Endodermal cell (in vitro differentiated cells): ENCODE measurements at regions not wholly inside any gene's neighbourhood (a gene's known extent, or its start where the extent isn't known, plus 50 kb on each side); places are given as distances from the start of the nearest gene placed in this dataset.

ENCODE experiments used
- DNase-seq: peaks from one replicate; pipeline ENCODE4 v3.0.0-alpha.2; 2017
- H3K27ac ChIP-seq: 2 replicates; pipeline ENCODE4 v1.5.1; 2013; ENCODE audit warnings: mild to moderate bottlenecking, low read depth, low read length, moderate library complexity
- H3K27me3 ChIP-seq: 2 replicates; pipeline ENCODE4 v1.6.1; 2013; ENCODE audit warnings: mild to moderate bottlenecking, low read length, moderate library complexity; ENCODE audit not compliant: insufficient read depth, control insufficient read depth, poor library complexity, severe bottlenecking
- H3K36me3 ChIP-seq: 2 replicates; pipeline ENCODE4 v1.7.0; 2013; ENCODE audit warnings: mild to moderate bottlenecking, low read length, moderate library complexity; ENCODE audit not compliant: control insufficient read depth, insufficient read depth
- H3K4me1 ChIP-seq: one replicate; pipeline ENCODE4 v1.7.0; 2013; ENCODE audit warnings: low read length; ENCODE audit not compliant: control insufficient read depth, insufficient read depth
- H3K4me3 ChIP-seq: 2 replicates; pipeline ENCODE4 v1.5.1; 2013; ENCODE audit warnings: mild to moderate bottlenecking, low read length, moderate library complexity
- H3K9ac ChIP-seq: 2 replicates; pipeline ENCODE4 v1.6.1; 2013; ENCODE audit warnings: mild to moderate bottlenecking, low read length, moderate library complexity; ENCODE audit not compliant: poor library complexity, severe bottlenecking; ENCODE audit errors: extremely low read depth
- H3K9me3 ChIP-seq: 2 replicates; pipeline ENCODE4 v1.6.1; 2013; ENCODE audit warnings: mild to moderate bottlenecking, low read length, moderate library complexity; ENCODE audit not compliant: control insufficient read depth
- H3K27ac Mint-ChIP-seq: 2 replicates; pipeline ENCODE4 v1.8.0; 2020; ENCODE audit warnings: mixed read lengths
- H3K27me3 Mint-ChIP-seq: 2 replicates; pipeline ENCODE4 v1.8.0; 2021; ENCODE audit warnings: mild to moderate bottlenecking, mixed read lengths; ENCODE audit not compliant: insufficient read depth
- H3K36me3 Mint-ChIP-seq: 2 replicates; pipeline ENCODE4 v1.8.0; 2020; ENCODE audit warnings: low read depth, mixed read lengths
- H3K4me1 Mint-ChIP-seq: 2 replicates; pipeline ENCODE4 v1.8.0; 2020; ENCODE audit warnings: mixed read lengths
- H3K4me3 Mint-ChIP-seq: 2 replicates; pipeline ENCODE4 v1.8.0; 2020; ENCODE audit warnings: mild to moderate bottlenecking, moderate library complexity, mixed read lengths
- H3K9me3 Mint-ChIP-seq: 2 replicates; pipeline ENCODE4 v1.8.0; 2020; ENCODE audit warnings: mild to moderate bottlenecking, mixed read lengths
- WGBS, 2 experiments: methylation state at CpG; one replicate each; pipeline versions ENCODE4 v1.1.5 to v1.1.7; 2013; ENCODE audit warnings: missing lambda C conversion rate in 2 of 2, mixed read lengths in 1 of 2; ENCODE audit not compliant: insufficient coverage in 1 of 2, insufficient read length in 1 of 2; 5-methylcytosine and 5-hydroxymethylcytosine counted together
- TF ChIP-seq, protein P1 (sequence below): fragments of 200-600 bp; sonication (generic); conservative IDR thresholded peaks from 2 replicates; pipeline ENCODE4 v1.5.0; 2021; ENCODE audit warnings: antibody characterized with exemption, mild to moderate bottlenecking

DNA sequence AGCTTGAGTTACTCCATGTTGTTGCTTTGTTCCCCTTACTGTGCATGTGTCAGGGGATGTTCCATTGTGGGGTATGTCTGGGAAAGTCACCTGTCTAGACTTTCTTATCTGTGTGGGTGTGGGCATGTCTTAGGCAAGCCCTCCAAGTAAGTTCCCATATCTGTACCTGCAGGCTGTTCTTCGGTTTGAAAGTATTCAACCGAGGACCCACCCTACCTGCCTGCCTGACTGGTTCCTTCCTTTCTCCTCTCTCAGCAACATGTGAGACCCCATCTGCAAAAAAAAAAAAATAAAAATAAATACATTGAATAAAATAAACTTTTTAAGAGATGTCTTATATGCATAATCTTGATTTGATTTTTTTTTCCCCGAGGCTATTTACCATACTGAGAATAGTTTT lies 622.7 kb downstream of the TDRD15 start:
- Histone ChIP-seq H3K27ac (no peak overlapping the region), H3K9me3 (peaks cover 38% of the 10 kb centered on the region), H3K27me3 (no peaks in the 10 kb centered on the region), H3K36me3 (peaks cover 4% of the 10 kb centered on the region), H3K4me3 (peak overlapping the region; percentile 71), H3K4me1 (no peaks in the 10 kb centered on the region), H3K9ac (no peak overlapping the region)
- Mint-ChIP-seq H3K4me1 (peaks cover 12% of the 10 kb centered on the region), H3K27me3 (no peaks in the 10 kb centered on the region), H3K9me3 (peaks cover 20% of the 10 kb centered on the region), H3K27ac (no peak overlapping the region), H3K36me3 (peaks cover 3% of the 10 kb centered on the region), H3K4me3 (no peak overlapping the region)
- no peak for DNase-seq
- 93 to 100% methylated on average over 1 to 3 of the region's 3 CpGs for WGBS, 2 experiments
- TF ChIP-seq, protein P1, sequence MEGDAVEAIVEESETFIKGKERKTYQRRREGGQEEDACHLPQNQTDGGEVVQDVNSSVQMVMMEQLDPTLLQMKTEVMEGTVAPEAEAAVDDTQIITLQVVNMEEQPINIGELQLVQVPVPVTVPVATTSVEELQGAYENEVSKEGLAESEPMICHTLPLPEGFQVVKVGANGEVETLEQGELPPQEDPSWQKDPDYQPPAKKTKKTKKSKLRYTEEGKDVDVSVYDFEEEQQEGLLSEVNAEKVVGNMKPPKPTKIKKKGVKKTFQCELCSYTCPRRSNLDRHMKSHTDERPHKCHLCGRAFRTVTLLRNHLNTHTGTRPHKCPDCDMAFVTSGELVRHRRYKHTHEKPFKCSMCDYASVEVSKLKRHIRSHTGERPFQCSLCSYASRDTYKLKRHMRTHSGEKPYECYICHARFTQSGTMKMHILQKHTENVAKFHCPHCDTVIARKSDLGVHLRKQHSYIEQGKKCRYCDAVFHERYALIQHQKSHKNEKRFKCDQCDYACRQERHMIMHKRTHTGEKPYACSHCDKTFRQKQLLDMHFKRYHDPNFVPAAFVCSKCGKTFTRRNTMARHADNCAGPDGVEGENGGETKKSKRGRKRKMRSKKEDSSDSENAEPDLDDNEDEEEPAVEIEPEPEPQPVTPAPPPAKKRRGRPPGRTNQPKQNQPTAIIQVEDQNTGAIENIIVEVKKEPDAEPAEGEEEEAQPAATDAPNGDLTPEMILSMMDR = no peak

DNA sequence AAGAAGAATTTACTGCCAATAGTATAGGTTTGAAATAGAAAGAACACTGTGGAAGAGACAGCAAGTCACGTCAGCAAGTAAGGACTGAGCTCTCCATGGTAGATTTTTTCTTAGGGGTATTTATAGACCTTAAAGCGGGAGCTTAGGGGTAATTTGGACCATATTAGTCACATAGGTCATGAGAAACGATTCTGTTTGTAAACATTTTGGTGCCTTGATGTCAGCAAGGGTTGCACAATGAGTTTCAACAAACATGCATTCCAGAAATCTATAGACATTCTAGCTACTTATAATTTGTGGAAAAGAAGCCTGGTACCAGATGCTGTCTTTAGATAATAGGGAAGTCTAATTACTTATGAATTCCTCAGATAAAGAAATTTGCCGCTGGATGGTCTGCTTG lies 624.7 kb downstream of the TDRD15 start:
- Histone ChIP-seq H3K36me3 (peaks cover 4% of the 10 kb centered on the region), H3K4me3 (no peak overlapping the region), H3K9ac (no peak overlapping the region), H3K27ac (no peak overlapping the region), H3K9me3 (peaks cover 38% of the 10 kb centered on the region), H3K27me3 (no peaks in the 10 kb centered on the region), H3K4me1 (no peaks in the 10 kb centered on the region)
- no peak overlapping the region for H3K27ac Mint-ChIP-seq
- peaks cover 20% of the 10 kb centered on the region for H3K9me3 Mint-ChIP-seq
- peaks cover 3% of the 10 kb centered on the region for H3K36me3 Mint-ChIP-seq
- no peaks in the 10 kb centered on the region for H3K27me3 Mint-ChIP-seq
- H3K4me3 Mint-ChIP-seq = no peak overlapping the region
- DNase-seq = no peak
- TF ChIP-seq, protein P1 = no peak
- 92 to 95% methylated on average over 3 to 4 of the region's 4 CpGs for WGBS, 2 experiments
- H3K4me1 Mint-ChIP-seq = peaks cover 12% of the 10 kb centered on the region

DNA sequence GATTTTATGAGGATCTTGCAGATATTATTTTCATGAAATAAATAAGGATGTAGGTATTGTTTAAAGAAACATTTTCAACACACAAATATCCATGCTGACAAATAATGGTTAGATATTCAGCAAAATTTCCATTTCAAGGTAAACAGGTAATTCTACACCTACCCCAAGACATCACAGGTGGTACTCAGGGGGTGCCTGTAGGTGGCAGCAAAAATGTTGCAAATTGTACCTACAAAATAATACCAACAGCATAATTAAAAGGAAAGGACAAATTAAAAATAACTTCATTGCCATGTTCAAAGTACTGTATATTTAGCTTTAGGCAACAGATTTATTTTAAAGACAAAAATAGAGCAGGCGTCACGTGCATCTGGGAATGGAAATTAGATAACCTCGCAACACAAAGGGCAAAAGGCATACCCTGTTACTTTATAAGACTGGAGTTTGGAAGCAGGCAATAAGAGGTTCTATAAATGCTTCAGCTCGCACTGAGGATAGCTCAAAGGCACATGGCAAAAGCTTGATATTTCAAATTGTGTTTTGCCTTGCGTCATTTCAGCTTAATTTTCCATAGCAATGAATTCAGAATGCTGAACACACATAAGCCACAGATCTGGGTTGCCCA lies 630.5 kb downstream of the TDRD15 start:
- no peaks in the 10 kb centered on the region for H3K36me3 ChIP-seq
- H3K9me3 Mint-ChIP-seq = peaks cover 14% of the 10 kb centered on the region
- H3K9ac ChIP-seq = no peak overlapping the region
- 86 to 96% methylated on average over 4 to 5 of the region's 5 CpGs for WGBS, 2 experiments
- peaks cover 3% of the 10 kb centered on the region for H3K36me3 Mint-ChIP-seq
- TF ChIP-seq, protein P1 = peak; percentile 81
- no peak overlapping the region for H3K4me3 ChIP-seq
- no peaks in the 10 kb centered on the region for H3K27me3 Mint-ChIP-seq
- H3K27ac Mint-ChIP-seq = no peak overlapping the region
- DNase-seq = peak; percentile 69
- peaks cover 26% of the 10 kb centered on the region for H3K4me1 Mint-ChIP-seq
- H3K4me3 Mint-ChIP-seq = no peak overlapping the region
- H3K4me1 ChIP-seq = no peaks in the 10 kb centered on the region
- H3K27me3 ChIP-seq = no peaks in the 10 kb centered on the region
- peaks cover 27% of the 10 kb centered on the region for H3K9me3 ChIP-seq
- H3K27ac ChIP-seq = no peak overlapping the region
